B cell (primary cell): ENCODE measurements at regions not wholly inside any gene's neighbourhood (a gene's known extent, or its start where the extent isn't known, plus 50 kb on each side); places are given as distances from the start of the nearest gene placed in this dataset.

ENCODE experiments used
- ATAC-seq: fragments of 200-7000 bp; cut with Tn5 transposase; one replicate; pipeline ENCODE4 v1.10.0; 2021; ENCODE audit warnings: low read depth, mild to moderate bottlenecking, moderate number of reproducible peaks, moderate library complexity
- CTCF ChIA-PET: fragments of 350-600 bp; sonication (Branson Sonifier 250); formaldehyde crosslinking; loops from one replicate; lab custom pipeline; 2021; ENCODE audit warnings: antibody characterized with exemption, inconsistent platforms; lab: Charles Lee
- POLR2A ChIA-PET: fragments of 350-600 bp; sonication (Branson Sonifier 250); formaldehyde crosslinking; loops from one replicate; lab custom pipeline; 2021; ENCODE audit warnings: antibody characterized with exemption; lab: Charles Lee
- DNase-seq: peaks from one replicate; pipeline ENCODE4 v3.0.0; 2013
- H2AFZ ChIP-seq: 2 replicates; pipeline ENCODE4 v1.6.1; 2012; ENCODE audit warnings: mild to moderate bottlenecking, low read depth, low read length; ENCODE audit not compliant: insufficient read depth, poor library complexity, severe bottlenecking
- H3K27ac ChIP-seq, 2 donors: 1 replicate in 1 of 2; 2 replicates in 1 of 2; pipeline ENCODE4 v1.5.1; 2012 to 2013; ENCODE audit warnings: low read length in 2 of 2, mild to moderate bottlenecking in 2 of 2, moderate library complexity in 1 of 2
- H3K27me3 ChIP-seq, 4 experiments: fragments of 200-600 bp in 1 of 4; sonication (generic) in 1 of 4; replicated peaks in 1 of 4; 1 replicate in 2 of 4; 2 replicates in 2 of 4; pipeline versions ENCODE4 v1.6.1 to v1.7.0; 2013 to 2016; ENCODE audit warnings: low read length in 3 of 4, mild to moderate bottlenecking in 2 of 4, mixed read lengths in 1 of 4, moderate library complexity in 1 of 4; ENCODE audit not compliant: insufficient read depth in 4 of 4, control insufficient read depth in 3 of 4; ENCODE audit errors: control extremely low read depth in 1 of 4
- H3K36me3 ChIP-seq, 2 experiments: replicated peaks in 1 of 2; 1 replicate in 1 of 2; 2 replicates in 1 of 2; pipeline versions ENCODE4 v1.6.1 to v1.7.1; 2013; ENCODE audit warnings: low read length in 1 of 2; ENCODE audit not compliant: insufficient read depth in 2 of 2, control insufficient read depth in 1 of 2; ENCODE audit errors: control extremely low read depth in 1 of 2, extremely low read depth in 1 of 2
- H3K4me1 ChIP-seq, 2 donors: fragments of 200-600 bp in 1 of 2; sonication (generic) in 1 of 2; 1 replicate in 1 of 2; 2 replicates in 1 of 2; pipeline versions ENCODE4 v1.5.1 to v1.6.1; 2013 to 2017; ENCODE audit warnings: low read length in 2 of 2; ENCODE audit not compliant: control insufficient read depth in 2 of 2, insufficient read depth in 2 of 2
- H3K4me2 ChIP-seq: replicated peaks from 2 replicates; pipeline ENCODE3; 2012; ENCODE audit warnings: mild to moderate bottlenecking, low read depth, low read length; ENCODE audit not compliant: poor library complexity, severe bottlenecking
- H3K4me3 ChIP-seq, 5 experiments: fragments of 200-600 bp in 1 of 5; sonication (generic) in 1 of 5; 1 replicate in 3 of 5; 2 replicates in 2 of 5; pipeline versions ENCODE4 v1.5.1 to v1.7.0; 2011 to 2016; ENCODE audit warnings: low read length in 4 of 5, mild to moderate bottlenecking in 4 of 5, low read depth in 2 of 5, control low read depth in 1 of 5, moderate library complexity in 1 of 5; ENCODE audit not compliant: insufficient read depth in 1 of 5; ENCODE audit errors: control extremely low read depth in 1 of 5, extremely low read depth in 1 of 5
- H3K79me2 ChIP-seq: fragments of 200-600 bp; sonication (generic); one replicate; pipeline ENCODE4 v1.6.0; 2016; ENCODE audit warnings: low read length; ENCODE audit not compliant: control insufficient read depth, insufficient read depth
- H3K9ac ChIP-seq: fragments of 200-600 bp; sonication (generic); 2 replicates; pipeline ENCODE4 v1.6.1; 2017; ENCODE audit warnings: mild to moderate bottlenecking, low read length, moderate library complexity
- H3K9me3 ChIP-seq, 3 donors: one replicate each; pipeline versions ENCODE4 v1.6.1 to v1.7.1; 2013; ENCODE audit warnings: low read length in 2 of 3; ENCODE audit not compliant: control insufficient read depth in 2 of 3, insufficient read depth in 1 of 3; ENCODE audit errors: control extremely low read depth in 1 of 3
- H4K20me1 ChIP-seq: 2 replicates; pipeline ENCODE4 v1.6.0; 2012; ENCODE audit warnings: mild to moderate bottlenecking, low read length; ENCODE audit not compliant: insufficient read depth, control insufficient read depth, poor library complexity, severe bottlenecking
- H3K27ac Mint-ChIP-seq: one replicate; pipeline ENCODE4 v1.8.0; 2021; ENCODE audit warnings: mixed read lengths
- H3K27me3 Mint-ChIP-seq: one replicate; pipeline ENCODE4 v1.8.0; 2021; ENCODE audit warnings: mixed read lengths
- H3K4me1 Mint-ChIP-seq: one replicate; pipeline ENCODE4 v1.8.0; 2021; ENCODE audit warnings: mixed read lengths
- H3K4me3 Mint-ChIP-seq: one replicate; pipeline ENCODE4 v1.8.0; 2021; ENCODE audit warnings: mixed read lengths
- H3K9me3 Mint-ChIP-seq: one replicate; pipeline ENCODE4 v1.8.0; 2022; ENCODE audit warnings: mixed read lengths; ENCODE audit not compliant: insufficient read depth
- EZH2 ChIP-seq: IDR thresholded peaks from 2 replicates; pipeline ENCODE4 v1.6.1; 2012; ENCODE audit warnings: borderline replicate concordance, low read depth, mild to moderate bottlenecking, moderate library complexity, low read length; ENCODE audit not compliant: insufficient read depth, poor library complexity, severe bottlenecking
- WGBS: methylation state at CpG from one replicate; pipeline ENCODE4 v1.1.5; 2013; ENCODE audit warnings: missing lambda C conversion rate; ENCODE audit not compliant: insufficient coverage; 5-methylcytosine and 5-hydroxymethylcytosine counted together
- intact Hi-C: fragments of 100-400 bp; cut with micrococcal nuclease; formaldehyde crosslinking; loops from one replicate; pipeline ENCODE4 v1.10.0; 2022
- TF ChIP-seq, protein P1 (sequence below): fragments of 200-600 bp; IDR thresholded peaks from one replicate; pipeline ENCODE4 v1.8.0; 2022; ENCODE audit warnings: antibody characterized with exemption, mild to moderate bottlenecking

DNA sequence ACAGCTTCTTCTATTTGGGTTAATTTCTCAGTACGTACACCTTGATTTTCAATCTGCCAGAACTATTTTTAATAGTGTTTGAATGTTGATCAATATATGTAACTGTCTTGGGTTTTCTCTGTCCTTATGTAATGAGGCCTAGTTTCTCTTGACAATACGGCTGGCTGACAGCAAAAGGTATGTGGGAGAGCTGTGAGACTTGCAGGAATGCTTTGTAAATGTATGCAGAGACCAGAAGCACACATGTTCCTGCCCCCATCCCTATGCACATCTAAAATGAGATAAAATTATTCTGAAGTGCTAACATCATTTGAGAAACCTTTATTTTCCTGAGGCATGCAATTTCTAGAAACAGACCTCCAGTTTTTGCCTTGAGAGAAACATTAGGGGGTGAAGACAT, 593.8 kb upstream of the GBE1 start:
- Histone ChIP-seq H2AFZ (no peak overlapping the region), H3K9ac (no peak overlapping the region), H3K27me3 (no peaks in the 10 kb centered on the region), H4K20me1 (no peaks in the 10 kb centered on the region), H3K4me1 (no peaks in the 10 kb centered on the region), H3K4me2 (no peak overlapping the region), H3K79me2 (no peaks in the 10 kb centered on the region), H3K36me3 (no peaks in the 10 kb centered on the region), H3K27ac (no peak overlapping the region), H3K9me3 (no peaks in the 10 kb centered on the region), H3K4me3 (no peak overlapping the region)
- Mint-ChIP-seq H3K4me1 (no peaks in the 10 kb centered on the region), H3K27me3 (no peaks in the 10 kb centered on the region), H3K4me3 (no peak overlapping the region), H3K9me3 (peaks cover 5% of the 10 kb centered on the region), H3K27ac (no peak overlapping the region)
- ATAC-seq = no peak
- DNase-seq = no peak
- TF ChIP-seq, protein P1, sequence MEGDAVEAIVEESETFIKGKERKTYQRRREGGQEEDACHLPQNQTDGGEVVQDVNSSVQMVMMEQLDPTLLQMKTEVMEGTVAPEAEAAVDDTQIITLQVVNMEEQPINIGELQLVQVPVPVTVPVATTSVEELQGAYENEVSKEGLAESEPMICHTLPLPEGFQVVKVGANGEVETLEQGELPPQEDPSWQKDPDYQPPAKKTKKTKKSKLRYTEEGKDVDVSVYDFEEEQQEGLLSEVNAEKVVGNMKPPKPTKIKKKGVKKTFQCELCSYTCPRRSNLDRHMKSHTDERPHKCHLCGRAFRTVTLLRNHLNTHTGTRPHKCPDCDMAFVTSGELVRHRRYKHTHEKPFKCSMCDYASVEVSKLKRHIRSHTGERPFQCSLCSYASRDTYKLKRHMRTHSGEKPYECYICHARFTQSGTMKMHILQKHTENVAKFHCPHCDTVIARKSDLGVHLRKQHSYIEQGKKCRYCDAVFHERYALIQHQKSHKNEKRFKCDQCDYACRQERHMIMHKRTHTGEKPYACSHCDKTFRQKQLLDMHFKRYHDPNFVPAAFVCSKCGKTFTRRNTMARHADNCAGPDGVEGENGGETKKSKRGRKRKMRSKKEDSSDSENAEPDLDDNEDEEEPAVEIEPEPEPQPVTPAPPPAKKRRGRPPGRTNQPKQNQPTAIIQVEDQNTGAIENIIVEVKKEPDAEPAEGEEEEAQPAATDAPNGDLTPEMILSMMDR = no peak
- TF ChIP-seq EZH2 = no peak
- WGBS = 67% methylated on average over 1 of the region's 2 CpGs
- POLR2A ChIA-PET = no interaction called here
- CTCF ChIA-PET = no interaction called here
- intact Hi-C loops = no loop called here

DNA sequence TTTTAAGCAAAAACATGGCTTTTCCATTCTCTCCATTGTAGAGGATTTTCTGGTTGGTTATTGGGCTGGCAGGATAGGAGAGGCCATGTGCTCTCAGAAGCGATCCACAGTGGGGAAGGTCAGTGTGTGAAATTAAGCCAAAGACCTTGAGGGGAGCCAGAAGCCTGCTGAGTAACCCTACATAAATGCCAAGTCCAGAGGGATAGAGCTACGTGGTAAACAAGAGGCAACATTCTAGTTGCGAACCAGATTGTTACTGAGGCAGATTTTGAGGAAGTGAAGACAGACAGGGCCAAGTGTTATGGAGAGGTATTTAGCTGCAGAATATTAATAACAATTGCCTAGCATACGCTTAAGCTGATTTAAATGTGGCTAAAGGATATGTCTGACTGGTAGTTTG, 592.8 kb upstream of the GBE1 start:
- no peaks in the 10 kb centered on the region for H3K79me2 ChIP-seq
- no peak overlapping the region for H3K4me3 Mint-ChIP-seq
- WGBS = 63% methylated on average over 3 of the region's 4 CpGs
- no peaks in the 10 kb centered on the region for H4K20me1 ChIP-seq
- POLR2A ChIA-PET = no interaction called here
- no peak overlapping the region for H3K27ac Mint-ChIP-seq
- no peaks in the 10 kb centered on the region for H3K27me3 Mint-ChIP-seq
- TF ChIP-seq, protein P1 = no peak
- TF ChIP-seq EZH2 = no peak
- no peak overlapping the region for H2AFZ ChIP-seq
- DNase-seq (no peak), ATAC-seq (no peak)
- no peaks in the 10 kb centered on the region for H3K9me3 ChIP-seq
- H3K4me3 ChIP-seq = no peak overlapping the region
- H3K4me1 ChIP-seq = no peaks in the 10 kb centered on the region
- CTCF ChIA-PET = no interaction called here
- no peaks in the 10 kb centered on the region for H3K36me3 ChIP-seq
- no peaks in the 10 kb centered on the region for H3K4me1 Mint-ChIP-seq
- no peak overlapping the region for H3K27ac ChIP-seq
- H3K27me3 ChIP-seq = no peaks in the 10 kb centered on the region
- no peak overlapping the region for H3K4me2 ChIP-seq
- intact Hi-C loops = no loop called here
- peaks cover 3% of the 10 kb centered on the region for H3K9me3 Mint-ChIP-seq
- H3K9ac ChIP-seq = no peak overlapping the region
